ENCODE measurements at regions not wholly inside any gene's neighbourhood (a gene's known extent, or its start where the extent isn't known, plus 50 kb on each side); places are given as distances from the start of the nearest gene placed in this dataset.
A peak's percentile ranks its signal among the peaks of the same experiment; 100 is the strongest.
"Not testable (repeated sequence)": the region's sequence is repeated elsewhere in the genome, so short reads cannot be mapped to it uniquely, and the experiment has no call there.

GRCh38 chr5:42989190-42989589 lies 50.9 kb downstream of the ANXA2R start:
- ATAC-seq = peak; percentile 45 to 51

GRCh38 chr5:42988568-42988967 lies 51.6 kb downstream of the ANXA2R start:
- ATAC-seq = no peak

GRCh38 chr5:42985129-42986037 lies 54.7 kb downstream of the ANXA2R start:
- no peak for ATAC-seq

GRCh38 chr5:42984307-42984706 lies 55.8 kb downstream of the ANXA2R start:
- no peak for ATAC-seq

GRCh38 chr5:42982107-42982622 lies 58.0 kb downstream of the ANXA2R start:
- no peak for ATAC-seq

GRCh38 chr5:42981417-42982106 lies 58.6 kb downstream of the ANXA2R start:
- ATAC-seq = not testable (repeated sequence)

- not testable (repeated sequence) for ATAC-seq
Measured at GRCh38 chr5:42981015-42981414, 59.1 kb downstream of the ANXA2R start.

GRCh38 chr5:42980391-42980790 lies 59.7 kb downstream of the ANXA2R start:
- not testable (repeated sequence) for ATAC-seq

GRCh38 chr5:42979242-42979641 lies 60.9 kb downstream of the ANXA2R start:
- not testable (repeated sequence) for ATAC-seq

GRCh38 chr5:42974536-42974935 lies 65.6 kb downstream of the ANXA2R start:
- ATAC-seq = no peak

GRCh38 chr5:42970636-42971559 lies 69.2 kb downstream of the ANXA2R start:
- no peak for ATAC-seq

- peak in 1 of 2 donors; percentile 59 for ATAC-seq
Measured at GRCh38 chr5:42965934-42966333, 74.2 kb downstream of the ANXA2R start.

GRCh38 chr5:42963412-42963811 lies 76.7 kb downstream of the ANXA2R start:
- ATAC-seq = no peak

- ATAC-seq = no peak
Measured at GRCh38 chr5:42962124-42962523, 78.0 kb downstream of the ANXA2R start.

GRCh38 chr5:42960506-42960905 lies 79.6 kb downstream of the ANXA2R start:
- ATAC-seq = no peak

- no peak for ATAC-seq
Measured at GRCh38 chr5:42956551-42956950, 83.6 kb downstream of the ANXA2R start.

- ATAC-seq = no peak
Measured at GRCh38 chr5:42953041-42953440, 87.1 kb downstream of the ANXA2R start.

GRCh38 chr5:42952578-42952974 lies 87.5 kb downstream of the ANXA2R start:
- ATAC-seq = no peak

- ATAC-seq = peak; percentile 41 to 44
Measured at GRCh38 chr5:42951293-42951840, 88.8 kb downstream of the ANXA2R start.

GRCh38 chr5:42950456-42951292 lies 89.4 kb downstream of the ANXA2R start:
- peak; percentile 58 to 64 for ATAC-seq

GRCh38 chr5:42950116-42950455 lies 90.0 kb downstream of the ANXA2R start:
- no peak for ATAC-seq

All from activated CD4-positive, CD25-positive, alpha-beta regulatory T cell treated with anti-CD3 and anti-CD28 coated beads, Interleukin-2, amount 50 U/mL, for 24 hours (primary cell).